ENCODE measurements at regions not wholly inside any gene's neighbourhood (a gene's known extent, or its start where the extent isn't known, plus 50 kb on each side); places are given as distances from the start of the nearest gene placed in this dataset.
"Not testable (repeated sequence)": the region's sequence is repeated elsewhere in the genome, so short reads cannot be mapped to it uniquely, and the experiment has no call there.

- no peak overlapping the region for H2AFZ ChIP-seq (ENCODE audit: low read length, unreplicated experiment)
- no peaks in the 10 kb centered on the region for H3K4me1 ChIP-seq (ENCODE audit: control insufficient read depth, insufficient read depth, low read length, unreplicated experiment)
- H3K36me3 ChIP-seq (ENCODE audit: insufficient read depth, low read length) = peaks cover 2% of the 10 kb centered on the region; the same call in 1 of the 2 replicates
- H3K79me2 ChIP-seq (ENCODE audit: control insufficient read depth, insufficient read depth, low read length, unreplicated experiment) = no peaks in the 10 kb centered on the region
- H3K27me3 ChIP-seq (ENCODE audit: insufficient read depth, low read length) = no peaks in the 10 kb centered on the region
- H3K27ac ChIP-seq (ENCODE audit: low read depth, low read length) = no peak overlapping the region
- H3K4me3 ChIP-seq (ENCODE audit: low read depth, low read length) = no peak overlapping the region
Measured at GRCh38 chr12:89875225-89875624, 166.6 kb upstream of the ATP2B1 start.

GRCh38 chr12:89874146-89874545 lies 165.5 kb upstream of the ATP2B1 start:
- H3K27me3 ChIP-seq (ENCODE audit: insufficient read depth, low read length) = no peaks in the 10 kb centered on the region
- H2AFZ ChIP-seq (ENCODE audit: low read length, unreplicated experiment) = no peak overlapping the region
- no peaks in the 10 kb centered on the region for H3K4me1 ChIP-seq (ENCODE audit: control insufficient read depth, insufficient read depth, low read length, unreplicated experiment)
- H3K4me3 ChIP-seq (ENCODE audit: low read depth, low read length) = no peak overlapping the region
- peaks cover 4% of the 10 kb centered on the region; the same call in 1 of the 2 replicates for H3K36me3 ChIP-seq (ENCODE audit: insufficient read depth, low read length)
- H3K79me2 ChIP-seq (ENCODE audit: control insufficient read depth, insufficient read depth, low read length, unreplicated experiment) = no peaks in the 10 kb centered on the region
- H3K27ac ChIP-seq (ENCODE audit: low read depth, low read length) = no peak overlapping the region

GRCh38 chr12:89873745-89874144 lies 165.1 kb upstream of the ATP2B1 start:
- Histone ChIP-seq H3K27ac (ENCODE audit: low read depth, low read length) (no peak overlapping the region), H3K4me3 (ENCODE audit: low read depth, low read length) (no peak overlapping the region), H3K4me1 (ENCODE audit: control insufficient read depth, insufficient read depth, low read length, unreplicated experiment) (no peaks in the 10 kb centered on the region)

GRCh38 chr12:89872922-89873630 lies 164.4 kb upstream of the ATP2B1 start:
- H3K79me2 ChIP-seq (ENCODE audit: control insufficient read depth, insufficient read depth, low read length, unreplicated experiment) = no peaks in the 10 kb centered on the region
- no peak overlapping the region for H3K27ac ChIP-seq (ENCODE audit: low read depth, low read length)
- no peaks in the 10 kb centered on the region for H3K4me1 ChIP-seq (ENCODE audit: control insufficient read depth, insufficient read depth, low read length, unreplicated experiment)
- H3K36me3 ChIP-seq (ENCODE audit: insufficient read depth, low read length) = peaks cover 4% of the 10 kb centered on the region; the same call in 1 of the 2 replicates
- no peak overlapping the region for H2AFZ ChIP-seq (ENCODE audit: low read length, unreplicated experiment)
- no peak overlapping the region for H3K4me3 ChIP-seq (ENCODE audit: low read depth, low read length)
- no peaks in the 10 kb centered on the region for H3K27me3 ChIP-seq (ENCODE audit: insufficient read depth, low read length)

More at GRCh38 chr12:89873745-89874144, 165.1 kb upstream of the ATP2B1 start:
- no peaks in the 10 kb centered on the region for H3K27me3 ChIP-seq (ENCODE audit: insufficient read depth, low read length)
- H3K79me2 ChIP-seq (ENCODE audit: control insufficient read depth, insufficient read depth, low read length, unreplicated experiment) = no peaks in the 10 kb centered on the region
- H2AFZ ChIP-seq (ENCODE audit: low read length, unreplicated experiment) = no peak overlapping the region
- peaks cover 4% of the 10 kb centered on the region; the same call in 1 of the 2 replicates for H3K36me3 ChIP-seq (ENCODE audit: insufficient read depth, low read length)

GRCh38 chr12:89870413-89871184 lies 162.0 kb upstream of the ATP2B1 start:
- Histone ChIP-seq H3K27me3 (ENCODE audit: insufficient read depth, low read length) (no peaks in the 10 kb centered on the region), H2AFZ (ENCODE audit: low read length, unreplicated experiment) (no peak overlapping the region), H3K27ac (ENCODE audit: low read depth, low read length) (no peak overlapping the region), H3K4me3 (ENCODE audit: low read depth, low read length) (no peak overlapping the region), H3K79me2 (ENCODE audit: control insufficient read depth, insufficient read depth, low read length, unreplicated experiment) (no peaks in the 10 kb centered on the region), H3K4me1 (ENCODE audit: control insufficient read depth, insufficient read depth, low read length, unreplicated experiment) (no peaks in the 10 kb centered on the region), H3K36me3 (ENCODE audit: insufficient read depth, low read length) (peaks cover 4% of the 10 kb centered on the region; the same call in 1 of the 2 replicates)

- not testable (repeated sequence) for H3K36me3 ChIP-seq (ENCODE audit: insufficient read depth, low read length); H3K79me2 ChIP-seq (ENCODE audit: control insufficient read depth, insufficient read depth, low read length, unreplicated experiment); H3K27me3 ChIP-seq (ENCODE audit: insufficient read depth, low read length); H3K27ac ChIP-seq (ENCODE audit: low read depth, low read length); H3K4me1 ChIP-seq (ENCODE audit: control insufficient read depth, insufficient read depth, low read length, unreplicated experiment); H2AFZ ChIP-seq (ENCODE audit: low read length, unreplicated experiment); H3K4me3 ChIP-seq (ENCODE audit: low read depth, low read length)
Measured at GRCh38 chr12:89867611-89868010, 159.0 kb upstream of the ATP2B1 start.

- Histone ChIP-seq H3K4me1 (ENCODE audit: control insufficient read depth, insufficient read depth, low read length, unreplicated experiment) (no peaks in the 10 kb centered on the region), H3K27ac (ENCODE audit: low read depth, low read length) (no peak overlapping the region), H2AFZ (ENCODE audit: low read length, unreplicated experiment) (no peak overlapping the region), H3K27me3 (ENCODE audit: insufficient read depth, low read length) (no peaks in the 10 kb centered on the region), H3K36me3 (ENCODE audit: insufficient read depth, low read length) (no peaks in the 10 kb centered on the region), H3K4me3 (ENCODE audit: low read depth, low read length) (no peak overlapping the region), H3K79me2 (ENCODE audit: control insufficient read depth, insufficient read depth, low read length, unreplicated experiment) (no peaks in the 10 kb centered on the region)
Measured at GRCh38 chr12:89864411-89864810, 155.8 kb upstream of the ATP2B1 start.

- H3K4me1 ChIP-seq (ENCODE audit: control insufficient read depth, insufficient read depth, low read length, unreplicated experiment) = no peaks in the 10 kb centered on the region
- H3K27ac ChIP-seq (ENCODE audit: low read depth, low read length) = no peak overlapping the region
- no peaks in the 10 kb centered on the region for H3K27me3 ChIP-seq (ENCODE audit: insufficient read depth, low read length)
- no peak overlapping the region for H2AFZ ChIP-seq (ENCODE audit: low read length, unreplicated experiment)
- no peaks in the 10 kb centered on the region for H3K79me2 ChIP-seq (ENCODE audit: control insufficient read depth, insufficient read depth, low read length, unreplicated experiment)
- H3K4me3 ChIP-seq (ENCODE audit: low read depth, low read length) = no peak overlapping the region
- no peaks in the 10 kb centered on the region for H3K36me3 ChIP-seq (ENCODE audit: insufficient read depth, low read length)
Measured at GRCh38 chr12:89863968-89864367, 155.3 kb upstream of the ATP2B1 start.

- Histone ChIP-seq H3K4me3 (ENCODE audit: low read depth, low read length) (no peak overlapping the region), H3K79me2 (ENCODE audit: control insufficient read depth, insufficient read depth, low read length, unreplicated experiment) (no peaks in the 10 kb centered on the region), H3K4me1 (ENCODE audit: control insufficient read depth, insufficient read depth, low read length, unreplicated experiment) (no peaks in the 10 kb centered on the region), H2AFZ (ENCODE audit: low read length, unreplicated experiment) (no peak overlapping the region), H3K27me3 (ENCODE audit: insufficient read depth, low read length) (no peaks in the 10 kb centered on the region), H3K36me3 (ENCODE audit: insufficient read depth, low read length) (no peaks in the 10 kb centered on the region), H3K27ac (ENCODE audit: low read depth, low read length) (no peak overlapping the region)
Measured at GRCh38 chr12:89863493-89863938, 154.9 kb upstream of the ATP2B1 start.

GRCh38 chr12:89862511-89863445 lies 154.1 kb upstream of the ATP2B1 start:
- H3K79me2 ChIP-seq (ENCODE audit: control insufficient read depth, insufficient read depth, low read length, unreplicated experiment) = no peaks in the 10 kb centered on the region
- no peak overlapping the region for H2AFZ ChIP-seq (ENCODE audit: low read length, unreplicated experiment)
- H3K36me3 ChIP-seq (ENCODE audit: insufficient read depth, low read length) = no peaks in the 10 kb centered on the region
- no peak overlapping the region for H3K27ac ChIP-seq (ENCODE audit: low read depth, low read length)
- H3K4me3 ChIP-seq (ENCODE audit: low read depth, low read length) = no peak overlapping the region
- H3K4me1 ChIP-seq (ENCODE audit: control insufficient read depth, insufficient read depth, low read length, unreplicated experiment) = no peaks in the 10 kb centered on the region
- H3K27me3 ChIP-seq (ENCODE audit: insufficient read depth, low read length) = no peaks in the 10 kb centered on the region
